GM12878 (cell line): ENCODE measurements at regions not wholly inside any gene's neighbourhood (a gene's known extent, or its start where the extent isn't known, plus 50 kb on each side); places are given as distances from the start of the nearest gene placed in this dataset.

Experiments used
- CHD1 ChIP-seq: IDR thresholded peaks from 2 replicates; pipeline ENCODE4 v1.6.1; 2012; ENCODE audit warnings: low read depth, low read length, improper control_type of control experiment
- CTCF ChIP-seq, 3 experiments: IDR thresholded peaks in 2 of 3; conservative IDR thresholded peaks in 1 of 3; 2 replicates each; pipeline ENCODE4 v1.5.1; 2011; ENCODE audit warnings: low read depth in 3 of 3, low read length in 3 of 3, mild to moderate bottlenecking in 3 of 3, control low read depth in 2 of 3, moderate library complexity in 2 of 3, inconsistent platforms in 1 of 3, mixed read lengths in 1 of 3; ENCODE audit not compliant: control insufficient read depth in 2 of 3, insufficient read depth in 1 of 3; ENCODE audit errors: extremely low read depth in 1 of 3
- EP300 ChIP-seq, 2 experiments: fragments of 150-350 bp in 1 of 2; IDR thresholded peaks; 2 replicates each; pipeline ENCODE4 v1.6.1; 2011 to 2012; ENCODE audit warnings: low read depth in 2 of 2, low read length in 2 of 2, borderline replicate concordance in 1 of 2, improper control_type of control experiment in 1 of 2, inconsistent platforms in 1 of 2; ENCODE audit not compliant: control insufficient read depth in 1 of 2
- KDM1A ChIP-seq: fragments of 200-600 bp; sonication (generic); IDR thresholded peaks from 2 replicates; pipeline ENCODE4 v1.6.1; 2016; ENCODE audit warnings: borderline replicate concordance
- POLR2AphosphoS5 ChIP-seq: IDR thresholded peaks from 2 replicates; pipeline ENCODE4 v1.6.1; 2011; ENCODE audit warnings: mild to moderate bottlenecking, low read length, inconsistent platforms
- RAD51 ChIP-seq: fragments of 450-650 bp; IDR thresholded peaks from 2 replicates; pipeline ENCODE4 v1.6.1; 2016; ENCODE audit warnings: moderate library complexity, mild to moderate bottlenecking, inconsistent platforms
- RELA ChIP-seq: fragments of 450-650 bp; IDR thresholded peaks from 2 replicates; pipeline ENCODE4 v1.8.0; 2014; ENCODE audit warnings: borderline replicate concordance; ENCODE audit not compliant: partially characterized antibody
- ZBTB33 ChIP-seq: fragments of 450-650 bp; IDR thresholded peaks from 2 replicates; pipeline ENCODE4 v1.6.1; 2017; ENCODE audit warnings: mild to moderate bottlenecking

DNA sequence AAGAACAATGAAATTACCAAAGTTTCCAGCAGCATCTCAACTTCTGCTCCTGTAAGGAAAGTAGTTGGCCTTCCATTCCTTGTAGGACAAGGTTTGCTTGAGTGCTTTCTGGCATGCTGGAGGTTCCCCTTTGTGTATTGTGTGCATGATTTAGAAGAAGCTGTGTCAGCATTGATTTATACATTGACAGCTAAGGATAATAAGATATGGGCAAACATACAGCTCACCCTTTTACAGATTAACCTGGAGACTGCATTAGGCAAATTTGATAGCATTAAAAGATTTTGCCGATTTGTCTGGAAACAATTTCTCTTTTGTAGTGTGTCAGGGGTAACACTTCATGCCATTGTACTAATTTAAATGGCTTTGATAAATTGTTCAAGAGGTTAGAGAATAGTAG lies 221.8 kb upstream of the PACRGL start:
- TF ChIP-seq RAD51 (no peak), CTCF (IDR thresholded peaks at IDR 0.05 in 2 of 3, conservative IDR thresholded peaks at IDR 0.05 in 1 of 3; ENCODE audit: control insufficient read depth in 2 of 3, extremely low read depth in 1 of 3, insufficient read depth in 1 of 3, low read depth in 3 of 3, low read length in 3 of 3) (no peak), ZBTB33 (no peak), CHD1 (no peak), POLR2AphosphoS5 (no peak), RELA (no peak), EP300 (IDR thresholded peaks at IDR 0.05; ENCODE audit: borderline replicate concordance in 1 of 2, control insufficient read depth in 1 of 2, low read depth in 2 of 2, low read length in 2 of 2) (no peak), KDM1A (no peak)
